Karpas-422 (cell line): ENCODE measurements at regions not wholly inside any gene's neighbourhood (a gene's known extent, or its start where the extent isn't known, plus 50 kb on each side); places are given as distances from the start of the nearest gene placed in this dataset.

Source experiments
- DNase-seq: peaks from one replicate; pipeline ENCODE4 v3.0.0-alpha.2; 2015
- H2AFZ ChIP-seq: fragments of 200-600 bp; sonication (generic); 2 replicates; pipeline ENCODE4 v1.6.1; 2014; ENCODE audit warnings: antibody characterized with exemption, low read length, mixed read lengths
- H3K27ac ChIP-seq: fragments of 200-600 bp; sonication (generic); 2 replicates; pipeline ENCODE4 v1.5.1; 2014; ENCODE audit warnings: mild to moderate bottlenecking, low read length, moderate library complexity
- H3K27me3 ChIP-seq: fragments of 200-600 bp; sonication (generic); 2 replicates; pipeline ENCODE4 v1.6.1; 2014; ENCODE audit warnings: low read length, mixed read lengths
- H3K36me3 ChIP-seq: fragments of 200-600 bp; sonication (generic); 2 replicates; pipeline ENCODE4 v1.6.1; 2014; ENCODE audit warnings: low read length, mixed read lengths; ENCODE audit not compliant: insufficient read depth
- H3K4me1 ChIP-seq: fragments of 200-600 bp; sonication (generic); 2 replicates; pipeline ENCODE4 v1.6.1; 2014; ENCODE audit warnings: mild to moderate bottlenecking, low read length, mixed read lengths
- H3K4me2 ChIP-seq: fragments of 200-600 bp; sonication (generic); 2 replicates; pipeline ENCODE4 v1.6.1; 2014; ENCODE audit warnings: low read length, low read depth, mild to moderate bottlenecking; ENCODE audit not compliant: poor library complexity, severe bottlenecking
- H3K4me3 ChIP-seq: fragments of 200-600 bp; sonication (generic); 2 replicates; pipeline ENCODE4 v1.5.1; 2014; ENCODE audit warnings: mild to moderate bottlenecking, antibody characterized with exemption, low read length, mixed read lengths
- H3K79me2 ChIP-seq: fragments of 200-600 bp; sonication (generic); 2 replicates; pipeline ENCODE4 v1.6.1; 2014; ENCODE audit warnings: mild to moderate bottlenecking, low read length, mixed read lengths
- H3K9ac ChIP-seq: fragments of 200-600 bp; sonication (generic); 2 replicates; pipeline ENCODE4 v1.6.0; 2014; ENCODE audit warnings: low read length
- H3K9me2 ChIP-seq: fragments of 200-600 bp; sonication (generic), shearing (Covaris generic); replicated peaks from 2 replicates; pipeline ENCODE4 v1.6.0; 2014; ENCODE audit warnings: mild to moderate bottlenecking, low read length, moderate library complexity; ENCODE audit not compliant: insufficient read depth
- H3K9me3 ChIP-seq: fragments of 300-700, 200-600 bp; sonication (generic); 2 replicates; pipeline ENCODE4 v1.6.1; 2014; ENCODE audit warnings: low read length, mixed read lengths
- H4K20me1 ChIP-seq: fragments of 200-600 bp; sonication (generic); 2 replicates; pipeline ENCODE4 v1.6.1; 2014; ENCODE audit warnings: mild to moderate bottlenecking, antibody characterized with exemption, low read length, low read depth; ENCODE audit not compliant: insufficient read depth

- no peak overlapping the region for H3K4me3 ChIP-seq
- no peaks in the 10 kb centered on the region for H4K20me1 ChIP-seq
- no peaks in the 10 kb centered on the region for H3K79me2 ChIP-seq
- no peak for DNase-seq
- no peak overlapping the region for H2AFZ ChIP-seq
- no peaks in the 10 kb centered on the region for H3K27me3 ChIP-seq
- no peaks in the 10 kb centered on the region for H3K36me3 ChIP-seq
- H3K9me3 ChIP-seq, result no peaks in the 10 kb centered on the region
- no peak overlapping the region for H3K9ac ChIP-seq
- H3K4me2 ChIP-seq, result no peak overlapping the region
- H3K27ac ChIP-seq, result no peak overlapping the region
- no peaks in the 10 kb centered on the region for H3K4me1 ChIP-seq
- H3K9me2 ChIP-seq, result no peaks in the 10 kb centered on the region
Measured at GRCh38 chr6:971981-972640, 279.2 kb upstream of the EXOC2 start.

- Histone ChIP-seq H2AFZ (no peak overlapping the region), H3K27ac (no peak overlapping the region), H4K20me1 (no peaks in the 10 kb centered on the region), H3K36me3 (no peaks in the 10 kb centered on the region), H3K9ac (no peak overlapping the region), H3K9me3 (no peaks in the 10 kb centered on the region), H3K4me1 (no peaks in the 10 kb centered on the region), H3K9me2 (no peaks in the 10 kb centered on the region), H3K4me3 (no peak overlapping the region), H3K79me2 (no peaks in the 10 kb centered on the region), H3K27me3 (no peaks in the 10 kb centered on the region), H3K4me2 (no peak overlapping the region)
- DNase-seq, result no peak
Measured at GRCh38 chr6:968791-969190, 275.9 kb upstream of the EXOC2 start.

- H3K27ac ChIP-seq, result no peak overlapping the region
- no peak overlapping the region for H3K4me3 ChIP-seq
- H2AFZ ChIP-seq, result no peak overlapping the region
- no peaks in the 10 kb centered on the region for H3K27me3 ChIP-seq
- no peaks in the 10 kb centered on the region for H4K20me1 ChIP-seq
- H3K4me2 ChIP-seq, result no peak overlapping the region
- H3K9me3 ChIP-seq, result no peaks in the 10 kb centered on the region
- no peaks in the 10 kb centered on the region for H3K9me2 ChIP-seq
- no peaks in the 10 kb centered on the region for H3K36me3 ChIP-seq
- H3K9ac ChIP-seq, result no peak overlapping the region
- H3K4me1 ChIP-seq, result no peaks in the 10 kb centered on the region
- no peak for DNase-seq
- no peaks in the 10 kb centered on the region for H3K79me2 ChIP-seq
Measured at GRCh38 chr6:967701-968100, 274.8 kb upstream of the EXOC2 start.

- H4K20me1 ChIP-seq, result no peaks in the 10 kb centered on the region
- DNase-seq, result no peak
- H3K4me2 ChIP-seq, result no peak overlapping the region
- H3K9ac ChIP-seq, result no peak overlapping the region
- no peak overlapping the region for H2AFZ ChIP-seq
- no peak overlapping the region for H3K4me3 ChIP-seq
- H3K27me3 ChIP-seq, result no peaks in the 10 kb centered on the region
- H3K36me3 ChIP-seq, result no peaks in the 10 kb centered on the region
- no peaks in the 10 kb centered on the region for H3K9me2 ChIP-seq
- no peak overlapping the region for H3K27ac ChIP-seq
- no peaks in the 10 kb centered on the region for H3K4me1 ChIP-seq
- H3K79me2 ChIP-seq, result no peaks in the 10 kb centered on the region
- H3K9me3 ChIP-seq, result no peaks in the 10 kb centered on the region
Measured at GRCh38 chr6:965343-965742, 272.4 kb upstream of the EXOC2 start.

GRCh38 chr6:963456-963855 lies 270.5 kb upstream of the EXOC2 start:
- H3K36me3 ChIP-seq, result no peaks in the 10 kb centered on the region
- no peaks in the 10 kb centered on the region for H3K27me3 ChIP-seq
- no peaks in the 10 kb centered on the region for H3K9me2 ChIP-seq
- no peaks in the 10 kb centered on the region for H4K20me1 ChIP-seq
- no peak for DNase-seq
- H3K4me3 ChIP-seq, result no peak overlapping the region
- H3K27ac ChIP-seq, result no peak overlapping the region
- H3K9ac ChIP-seq, result no peak overlapping the region
- H3K79me2 ChIP-seq, result no peaks in the 10 kb centered on the region
- H3K9me3 ChIP-seq, result no peaks in the 10 kb centered on the region
- H3K4me1 ChIP-seq, result no peaks in the 10 kb centered on the region
- no peak overlapping the region for H2AFZ ChIP-seq
- H3K4me2 ChIP-seq, result no peak overlapping the region

- no peaks in the 10 kb centered on the region for H3K36me3 ChIP-seq
- H3K79me2 ChIP-seq, result no peaks in the 10 kb centered on the region
- H4K20me1 ChIP-seq, result no peaks in the 10 kb centered on the region
- no peak for DNase-seq
- no peaks in the 10 kb centered on the region for H3K4me1 ChIP-seq
- no peaks in the 10 kb centered on the region for H3K9me2 ChIP-seq
- no peak overlapping the region for H3K27ac ChIP-seq
- H3K4me3 ChIP-seq, result no peak overlapping the region
- no peaks in the 10 kb centered on the region for H3K27me3 ChIP-seq
- no peak overlapping the region for H3K9ac ChIP-seq
- H3K9me3 ChIP-seq, result no peaks in the 10 kb centered on the region
- no peak overlapping the region for H3K4me2 ChIP-seq
- H2AFZ ChIP-seq, result no peak overlapping the region
Measured at GRCh38 chr6:961407-961960, 268.5 kb upstream of the EXOC2 start.

- Histone ChIP-seq H3K36me3 (no peaks in the 10 kb centered on the region), H3K27me3 (no peaks in the 10 kb centered on the region), H3K9me2 (no peaks in the 10 kb centered on the region), H3K4me3 (no peak overlapping the region), H3K9me3 (no peaks in the 10 kb centered on the region), H3K4me1 (no peaks in the 10 kb centered on the region), H3K4me2 (no peak overlapping the region), H3K79me2 (no peaks in the 10 kb centered on the region), H3K9ac (no peak overlapping the region), H4K20me1 (no peaks in the 10 kb centered on the region), H3K27ac (no peak overlapping the region), H2AFZ (no peak overlapping the region)
- no peak for DNase-seq
Measured at GRCh38 chr6:960356-960755, 267.4 kb upstream of the EXOC2 start.

GRCh38 chr6:958488-958887 lies 265.5 kb upstream of the EXOC2 start:
- Histone ChIP-seq H4K20me1 (no peaks in the 10 kb centered on the region), H3K4me2 (no peak overlapping the region), H3K9me3 (no peaks in the 10 kb centered on the region), H3K9ac (no peak overlapping the region), H3K4me3 (no peak overlapping the region), H3K9me2 (no peaks in the 10 kb centered on the region), H3K36me3 (no peaks in the 10 kb centered on the region), H2AFZ (no peak overlapping the region), H3K4me1 (no peaks in the 10 kb centered on the region), H3K79me2 (no peaks in the 10 kb centered on the region), H3K27ac (no peak overlapping the region), H3K27me3 (no peaks in the 10 kb centered on the region)
- no peak for DNase-seq
